GM19238 (cell line): ENCODE measurements at regions not wholly inside any gene's neighbourhood (a gene's known extent, or its start where the extent isn't known, plus 50 kb on each side); places are given as distances from the start of the nearest gene placed in this dataset.

Experiments
- DNase-seq: peaks from one replicate; pipeline ENCODE4 v3.0.0; 2011; ENCODE audit warnings: low spot score; ENCODE audit not compliant: insufficient read length

- DNase-seq: no peak
These were observed 723.9 kb upstream of the ZNF385D start for GRCh38 chr3:22474706-22475445.

- no peak for DNase-seq
These were observed 724.7 kb upstream of the ZNF385D start for GRCh38 chr3:22475665-22476240.

- no peak for DNase-seq
These were observed 726.0 kb upstream of the ZNF385D start for GRCh38 chr3:22476976-22477375.

GRCh38 chr3:22485954-22486353 lies 717.2 kb upstream of the UBE2E2 start:
- no peak for DNase-seq

GRCh38 chr3:22490747-22491146 lies 712.4 kb upstream of the UBE2E2 start:
- no peak for DNase-seq

GRCh38 chr3:22491344-22491743 lies 711.8 kb upstream of the UBE2E2 start:
- no peak for DNase-seq

- DNase-seq: no peak
These were observed 710.8 kb upstream of the UBE2E2 start for GRCh38 chr3:22492342-22492741.

GRCh38 chr3:22495241-22495640 lies 707.9 kb upstream of the UBE2E2 start:
- DNase-seq: no peak

- DNase-seq: no peak
These were observed 707.3 kb upstream of the UBE2E2 start for GRCh38 chr3:22495791-22496190.

GRCh38 chr3:22496641-22497040 lies 706.5 kb upstream of the UBE2E2 start:
- DNase-seq: no peak

GRCh38 chr3:22506871-22507270 lies 696.3 kb upstream of the UBE2E2 start:
- no peak for DNase-seq

GRCh38 chr3:22507709-22508108 lies 695.4 kb upstream of the UBE2E2 start:
- no peak for DNase-seq

GRCh38 chr3:22523925-22524324 lies 679.2 kb upstream of the UBE2E2 start:
- DNase-seq: no peak

- DNase-seq: no peak
These were observed 676.8 kb upstream of the UBE2E2 start for GRCh38 chr3:22526266-22526837.

GRCh38 chr3:22536541-22536940 lies 666.6 kb upstream of the UBE2E2 start:
- no peak for DNase-seq

GRCh38 chr3:22537560-22537959 lies 665.6 kb upstream of the UBE2E2 start:
- DNase-seq: no peak

GRCh38 chr3:22542311-22542710 lies 660.8 kb upstream of the UBE2E2 start:
- DNase-seq: no peak

- DNase-seq: no peak
These were observed 647.2 kb upstream of the UBE2E2 start for GRCh38 chr3:22555753-22556435.

GRCh38 chr3:22565393-22565792 lies 637.7 kb upstream of the UBE2E2 start:
- DNase-seq: no peak

GRCh38 chr3:22568285-22568684 lies 634.8 kb upstream of the UBE2E2 start:
- no peak for DNase-seq

GRCh38 chr3:22569570-22569969 lies 633.6 kb upstream of the UBE2E2 start:
- no peak for DNase-seq

GRCh38 chr3:22581007-22581406 lies 622.1 kb upstream of the UBE2E2 start:
- no peak for DNase-seq
